ENCODE measurements at regions not wholly inside any gene's neighbourhood (a gene's known extent, or its start where the extent isn't known, plus 50 kb on each side); places are given as distances from the start of the nearest gene placed in this dataset.

DNA sequence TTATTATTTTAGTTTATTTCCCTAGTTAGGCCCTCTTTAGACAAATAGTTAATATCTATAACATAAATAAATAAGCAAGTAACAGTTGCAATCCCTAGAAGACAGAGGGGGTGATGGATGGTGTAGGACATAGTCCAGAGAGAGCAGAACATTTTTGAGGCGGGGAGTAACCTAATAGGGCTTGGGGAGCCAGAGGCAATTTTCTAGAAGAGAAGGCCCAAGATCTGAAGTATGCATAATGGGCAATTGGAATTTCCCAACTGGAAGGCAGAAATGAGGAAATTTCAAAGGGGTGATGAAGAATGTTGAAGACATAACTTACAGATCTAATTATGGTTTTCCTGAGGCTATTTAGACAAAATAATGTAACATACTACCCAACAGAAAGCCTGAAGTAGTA, 525.7 kb downstream of the TUSC7 start:
- in situ Hi-C loops (cut with MboI; ENCODE audit: low sequenced_read_pairs): no loop called here

DNA sequence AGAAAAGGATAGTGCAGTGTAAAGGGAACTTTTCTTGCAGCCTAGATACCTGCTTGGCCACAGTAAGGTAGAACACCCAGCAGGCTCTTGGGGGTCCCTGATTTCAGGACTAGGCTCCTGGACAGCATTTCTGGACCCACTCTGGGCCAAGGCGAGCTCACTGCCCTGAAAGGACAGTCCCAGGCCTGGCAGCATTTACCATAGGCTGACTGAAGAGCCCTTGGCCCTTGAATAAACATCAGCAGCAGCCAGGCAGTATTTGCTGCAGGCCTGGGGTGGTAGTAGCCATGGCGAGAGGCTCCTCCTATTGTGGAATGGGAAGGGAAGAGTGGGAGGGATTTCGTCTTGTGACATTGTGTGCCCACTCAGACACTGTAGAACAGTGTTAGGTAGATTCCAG, 529.2 kb downstream of the TUSC7 start:
- in situ Hi-C loops (cut with MboI; ENCODE audit: low sequenced_read_pairs): no loop called here

DNA sequence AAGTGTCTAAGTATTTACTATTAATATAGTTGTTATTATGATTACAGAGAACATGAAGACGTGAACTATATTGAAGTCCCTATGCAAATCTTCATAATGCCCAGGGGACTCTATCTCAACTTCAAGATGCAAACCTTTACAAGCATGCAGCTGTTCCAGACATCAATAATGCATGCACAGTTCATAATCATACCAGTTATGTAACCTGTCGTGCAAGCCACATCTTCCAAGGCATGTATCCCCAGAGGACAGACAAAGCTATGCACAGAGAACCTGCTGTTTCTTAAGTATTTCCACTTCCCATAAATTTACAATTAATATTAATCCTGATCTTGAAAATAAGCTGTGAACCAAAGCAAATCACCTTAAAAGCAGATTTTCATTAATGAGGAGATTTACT, 534.1 kb downstream of the TUSC7 start:
- in situ Hi-C loops (cut with MboI; ENCODE audit: low sequenced_read_pairs): no loop called here

DNA sequence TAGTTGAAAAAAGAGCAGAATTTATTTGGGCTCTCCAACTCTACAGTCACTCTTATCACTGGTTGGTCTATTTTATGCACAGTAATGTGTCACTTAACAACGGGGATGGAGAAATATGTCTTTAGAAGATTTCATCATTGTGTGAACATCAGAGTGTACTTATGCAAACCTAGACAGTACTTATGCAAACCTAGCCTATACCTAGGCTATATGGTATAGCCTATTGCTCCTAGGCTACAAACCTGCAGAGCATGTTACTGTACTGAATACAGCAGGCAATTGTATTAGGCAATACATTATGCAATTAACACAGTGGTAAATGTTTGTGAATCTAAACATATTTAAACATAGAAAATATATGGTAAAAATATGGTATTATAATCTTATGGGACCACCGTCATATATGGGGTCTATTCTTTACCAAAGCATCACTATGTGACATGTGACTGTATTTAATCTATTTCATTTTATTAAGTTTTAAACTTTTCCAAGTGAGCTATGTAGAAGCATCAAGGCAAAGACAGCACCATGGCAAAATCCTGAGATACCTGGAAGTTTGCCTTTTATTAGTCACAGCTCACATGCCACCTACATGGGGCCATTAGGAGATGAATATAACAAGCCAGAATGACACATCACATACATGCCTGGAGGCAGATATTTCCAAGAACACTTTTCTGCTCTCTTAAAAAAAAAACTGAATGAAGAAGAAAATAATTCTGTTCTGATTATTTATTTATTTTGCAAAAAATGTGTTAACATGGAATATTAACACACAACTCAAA, 537.4 kb downstream of the TUSC7 start:
- in situ Hi-C loops (cut with MboI; ENCODE audit: low sequenced_read_pairs): no loop called here

DNA sequence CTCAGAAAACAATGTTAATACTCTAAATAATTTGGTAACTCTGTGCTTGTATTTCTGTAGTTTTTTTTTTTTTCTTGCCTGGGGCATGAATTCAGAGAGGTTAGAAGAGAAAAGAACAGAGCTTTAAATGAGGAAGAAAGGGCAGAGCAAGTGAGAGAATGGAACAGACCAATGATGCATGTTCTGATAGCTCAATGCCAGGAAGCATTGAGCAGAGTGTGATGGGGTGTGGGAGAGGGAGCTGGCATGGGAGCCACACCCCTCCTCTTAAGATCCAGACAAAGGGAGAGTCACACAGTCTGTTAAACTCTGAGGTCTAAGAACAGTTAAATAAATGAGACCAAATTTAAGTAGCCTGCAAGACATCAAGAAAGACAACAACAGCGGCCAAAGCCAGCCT, 538.6 kb downstream of the TUSC7 start:
- in situ Hi-C loops (cut with MboI; ENCODE audit: low sequenced_read_pairs): no loop called here

DNA sequence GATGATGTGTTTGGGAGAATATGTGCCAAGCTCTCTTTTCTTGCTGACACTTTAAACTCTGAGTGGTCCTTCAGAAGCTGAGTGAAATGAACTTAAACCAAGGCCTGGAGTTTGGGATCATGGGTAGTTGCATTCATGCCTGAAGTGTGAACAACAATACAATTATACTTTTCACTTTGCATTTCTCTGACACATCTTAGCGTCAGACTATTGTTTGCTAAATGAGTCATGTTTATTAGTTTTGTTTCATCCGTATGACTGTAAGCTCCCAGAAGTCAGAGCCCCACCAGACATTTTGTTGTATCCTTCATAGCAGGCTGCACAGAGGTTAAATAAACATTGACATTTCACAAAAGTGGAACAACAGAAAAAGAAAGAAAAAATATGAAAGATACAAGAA, 542.6 kb downstream of the TUSC7 start:
- in situ Hi-C loops (cut with MboI; ENCODE audit: low sequenced_read_pairs): no loop called here

DNA sequence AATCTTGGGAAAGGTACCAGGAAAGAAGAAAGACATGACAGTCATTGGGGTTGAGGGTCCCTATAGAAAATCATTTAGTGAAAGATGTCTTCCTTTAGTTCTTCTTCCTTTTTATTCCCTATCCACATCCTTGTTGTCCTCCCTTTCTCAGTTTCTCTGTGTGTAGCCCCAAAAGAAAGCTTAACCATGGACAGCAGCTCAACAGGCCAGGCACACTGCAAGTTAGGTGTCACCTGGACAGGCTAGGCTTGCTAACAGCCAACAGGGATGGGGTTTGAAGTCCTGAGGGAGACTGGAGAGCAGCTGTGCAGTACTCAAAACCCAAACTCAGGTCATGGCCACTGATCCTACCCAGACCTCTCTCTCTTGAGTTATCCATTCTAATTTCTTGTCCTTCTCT, 543.1 kb downstream of the TUSC7 start:
- in situ Hi-C loops (cut with MboI; ENCODE audit: low sequenced_read_pairs): no loop called here

DNA sequence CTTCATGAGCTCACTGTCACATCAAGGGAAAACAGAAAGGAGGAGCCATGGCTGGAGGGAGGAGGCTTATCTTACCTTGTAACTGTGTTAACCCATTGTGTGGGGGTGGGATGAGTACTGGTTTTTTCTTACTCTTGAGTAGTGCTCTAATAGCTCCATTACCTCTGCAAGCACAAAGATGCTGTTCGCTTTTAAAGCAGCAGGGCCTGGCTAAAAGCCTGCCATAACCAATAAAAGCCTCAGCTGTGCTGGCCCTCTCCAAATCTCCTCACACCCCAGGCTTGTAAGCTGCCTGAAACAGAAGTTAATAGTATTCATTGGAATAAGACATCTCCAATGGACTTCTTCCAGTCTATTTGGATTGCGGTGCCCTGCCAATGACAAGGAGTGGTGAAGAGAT, 544.1 kb downstream of the TUSC7 start:
- in situ Hi-C loops (cut with MboI; ENCODE audit: low sequenced_read_pairs): no loop called here

DNA sequence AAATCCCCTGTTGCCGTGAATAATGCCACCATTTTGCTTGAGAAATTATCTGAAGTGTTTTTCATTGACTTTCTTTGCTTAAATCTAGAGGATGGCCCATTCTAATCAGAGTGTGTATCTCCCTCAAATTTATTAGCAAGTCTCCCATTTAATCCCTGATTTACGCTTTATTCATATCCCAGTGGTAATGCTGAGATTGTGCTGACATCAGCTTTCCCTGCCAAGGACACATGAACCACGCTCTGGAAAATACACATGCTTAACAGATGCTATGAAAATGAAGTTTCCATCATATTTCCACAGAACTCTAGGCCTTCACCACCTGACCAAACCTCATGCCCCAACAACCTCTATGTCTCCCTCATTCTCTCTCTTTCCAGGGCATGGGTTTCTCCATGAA, 545.4 kb downstream of the TUSC7 start:
- in situ Hi-C loops (cut with MboI; ENCODE audit: low sequenced_read_pairs): no loop called here

DNA sequence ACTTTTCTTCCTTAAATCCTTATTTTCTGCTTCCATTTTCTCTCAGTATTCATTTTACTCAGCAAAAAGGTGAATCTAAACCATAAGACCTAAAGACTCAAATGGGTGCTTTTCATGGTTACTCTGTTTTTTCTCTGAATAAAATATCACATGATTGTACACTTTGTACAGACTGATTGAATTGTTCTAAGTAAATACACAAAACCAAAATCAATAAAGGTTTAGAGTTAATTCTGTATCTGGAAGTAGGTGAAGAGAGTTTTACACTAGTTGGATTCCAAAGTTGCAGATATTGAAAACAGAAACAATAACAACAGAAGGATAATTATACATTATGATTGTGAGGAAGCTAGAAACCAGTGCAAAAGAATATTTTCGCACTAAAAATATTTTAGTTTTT, 546.2 kb downstream of the TUSC7 start:
- in situ Hi-C loops (cut with MboI; ENCODE audit: low sequenced_read_pairs): no loop called here

DNA sequence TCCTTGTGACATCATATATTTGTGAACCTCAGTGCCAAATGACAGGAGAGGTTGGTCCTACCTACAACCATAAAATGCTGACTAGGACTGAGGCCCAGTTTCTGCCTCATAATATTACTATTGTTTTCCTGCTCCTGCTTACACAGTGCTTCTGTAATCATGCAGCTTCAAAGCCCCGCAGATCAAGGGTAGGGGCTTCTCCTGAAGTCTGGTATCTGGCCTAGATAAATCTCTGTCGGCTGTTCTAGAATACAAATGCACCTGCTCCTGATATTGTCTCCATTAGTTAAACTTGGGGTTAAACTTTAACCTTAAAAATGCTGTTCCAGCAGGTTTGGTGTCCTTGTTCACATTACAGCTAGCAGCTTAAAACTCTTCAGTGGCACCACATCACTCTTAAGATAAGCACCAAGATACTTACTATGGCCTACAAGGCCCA, 552.4 kb downstream of the TUSC7 start:
- in situ Hi-C loops (cut with MboI; ENCODE audit: low sequenced_read_pairs): no loop called here

DNA sequence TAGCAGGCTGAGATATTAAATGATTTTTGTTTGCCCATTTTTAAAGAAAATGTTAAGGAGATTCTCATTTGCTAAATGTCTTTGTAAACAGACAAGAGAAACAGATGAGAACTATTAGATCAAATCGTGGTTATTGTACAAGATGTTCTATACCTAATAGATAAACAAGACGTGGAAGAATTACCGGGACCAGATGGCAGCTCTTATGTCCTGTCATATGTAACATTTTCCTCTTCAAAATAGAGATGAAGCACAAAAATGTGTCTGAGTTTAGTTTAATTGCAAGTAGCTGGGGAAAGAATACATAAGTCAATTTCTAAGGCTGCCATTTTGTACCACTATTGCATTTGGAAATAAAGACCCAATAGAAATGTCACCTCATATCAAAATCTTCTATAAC, 553.7 kb downstream of the TUSC7 start:
- in situ Hi-C loops (cut with MboI; ENCODE audit: low sequenced_read_pairs): no loop called here

DNA sequence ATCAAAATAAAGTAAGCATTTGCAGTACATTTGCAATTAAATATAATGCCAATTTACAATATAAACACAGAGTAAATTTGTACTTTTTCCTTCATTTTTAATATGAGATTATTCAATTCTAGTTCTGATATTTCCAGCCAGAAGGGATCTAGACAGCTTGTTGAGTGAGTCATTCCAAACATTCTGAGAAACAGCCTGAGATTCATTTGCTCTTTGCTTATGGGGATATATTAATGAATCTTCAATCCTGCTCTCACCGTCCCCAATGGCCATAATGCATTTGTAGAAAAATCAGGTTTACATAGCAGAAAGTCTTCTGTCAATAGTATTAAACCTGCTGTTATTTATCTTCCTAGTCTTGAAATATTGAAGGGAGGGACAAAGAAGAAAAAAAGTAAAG, 554.2 kb downstream of the TUSC7 start:
- in situ Hi-C loops (cut with MboI; ENCODE audit: low sequenced_read_pairs): no loop called here

DNA sequence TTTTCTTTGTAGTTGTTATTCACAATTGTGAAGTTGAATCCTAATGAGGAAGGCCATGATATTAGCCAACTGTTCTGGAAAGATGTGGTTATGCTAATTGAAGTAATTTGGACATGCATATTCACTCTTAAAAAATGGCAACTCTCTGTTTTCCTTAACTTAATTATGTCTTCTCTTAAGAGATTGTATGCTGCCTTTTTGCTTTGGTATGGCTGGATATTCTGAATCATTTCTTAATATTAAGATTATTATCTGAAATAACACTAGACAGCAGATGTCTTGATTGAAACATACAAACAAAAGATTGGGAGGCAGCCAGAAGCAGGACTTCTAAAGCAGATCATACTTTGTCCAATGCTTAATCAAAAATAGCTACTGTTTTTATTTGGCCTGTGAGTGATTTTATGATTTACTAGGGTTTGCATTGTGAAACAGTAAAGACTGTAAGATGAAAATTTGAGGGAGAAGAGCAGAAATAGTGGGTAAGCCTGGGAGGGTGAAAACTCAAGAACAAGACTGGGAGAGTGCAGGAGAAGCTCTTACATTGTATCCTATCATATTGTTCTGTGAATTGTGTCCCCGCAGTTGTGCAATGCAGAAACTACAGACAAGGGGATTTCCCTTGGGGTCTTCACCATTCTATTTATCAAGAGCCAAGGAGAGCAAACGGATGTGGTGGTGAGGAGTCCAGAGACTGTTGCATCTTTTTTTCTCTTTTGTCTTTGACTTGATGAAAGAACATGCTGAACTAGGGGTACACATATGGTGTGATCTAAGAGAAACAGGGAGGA, 554.8 kb downstream of the TUSC7 start:
- in situ Hi-C loops (cut with MboI; ENCODE audit: low sequenced_read_pairs): no loop called here

DNA sequence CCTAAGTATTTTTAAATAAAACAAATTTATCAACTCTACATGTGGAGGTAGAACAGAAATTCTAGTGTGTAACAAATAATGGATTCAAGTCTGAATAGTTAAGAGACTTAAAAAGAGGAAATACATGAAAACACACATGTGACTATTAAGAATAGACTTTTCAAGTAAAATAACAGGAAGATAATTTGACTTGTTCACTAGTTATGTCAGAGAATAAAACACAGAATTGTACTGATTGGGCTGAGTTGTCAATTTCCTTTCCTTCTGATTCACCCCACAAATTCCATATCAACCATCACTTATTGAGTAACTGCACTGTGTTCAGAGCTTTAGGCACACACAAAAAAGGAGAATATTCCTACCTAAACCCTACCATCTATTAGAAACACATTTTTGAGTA, 557.2 kb downstream of the TUSC7 start:
- in situ Hi-C loops (cut with MboI; ENCODE audit: low sequenced_read_pairs): no loop called here

DNA sequence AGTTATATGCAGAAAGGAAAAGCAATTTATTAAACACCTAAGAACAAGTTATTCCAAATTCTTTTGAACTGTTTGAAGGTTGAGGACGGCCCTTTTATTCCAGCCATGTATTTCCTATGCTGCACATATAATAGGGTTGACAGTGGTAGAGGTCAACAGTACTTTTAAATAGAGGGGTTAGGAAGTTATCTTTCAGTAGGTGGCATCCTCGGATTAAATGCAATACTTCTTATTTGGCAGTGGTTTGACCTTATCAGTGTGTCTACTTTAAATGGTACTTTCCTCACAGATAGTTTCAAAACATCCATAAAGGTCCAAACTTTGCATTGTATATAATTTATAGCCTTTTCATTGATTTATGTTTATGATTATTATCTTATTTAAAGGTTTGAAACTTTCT, 558.7 kb downstream of the TUSC7 start:
- in situ Hi-C loops (cut with MboI; ENCODE audit: low sequenced_read_pairs): no loop called here

DNA sequence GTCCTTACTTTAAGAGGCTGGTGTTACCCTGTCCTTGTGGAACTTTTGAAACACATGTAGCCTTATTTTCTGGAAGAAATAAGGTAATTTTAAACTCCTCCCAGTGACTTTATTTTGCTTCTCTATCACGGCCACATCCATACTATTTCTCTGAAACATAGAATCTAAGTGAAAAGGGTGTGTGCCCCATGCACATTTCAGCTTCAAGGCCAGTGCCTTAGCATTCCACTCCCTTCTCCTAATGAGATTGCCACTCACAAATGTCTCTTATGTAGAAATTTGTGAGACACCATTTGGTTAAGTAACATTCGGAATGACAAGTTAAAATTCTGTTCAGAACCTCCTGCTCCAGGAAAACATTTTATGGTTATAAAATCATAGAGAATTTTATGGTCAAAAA, 562.7 kb downstream of the TUSC7 start:
- in situ Hi-C loops (cut with MboI; ENCODE audit: low sequenced_read_pairs): no loop called here

DNA sequence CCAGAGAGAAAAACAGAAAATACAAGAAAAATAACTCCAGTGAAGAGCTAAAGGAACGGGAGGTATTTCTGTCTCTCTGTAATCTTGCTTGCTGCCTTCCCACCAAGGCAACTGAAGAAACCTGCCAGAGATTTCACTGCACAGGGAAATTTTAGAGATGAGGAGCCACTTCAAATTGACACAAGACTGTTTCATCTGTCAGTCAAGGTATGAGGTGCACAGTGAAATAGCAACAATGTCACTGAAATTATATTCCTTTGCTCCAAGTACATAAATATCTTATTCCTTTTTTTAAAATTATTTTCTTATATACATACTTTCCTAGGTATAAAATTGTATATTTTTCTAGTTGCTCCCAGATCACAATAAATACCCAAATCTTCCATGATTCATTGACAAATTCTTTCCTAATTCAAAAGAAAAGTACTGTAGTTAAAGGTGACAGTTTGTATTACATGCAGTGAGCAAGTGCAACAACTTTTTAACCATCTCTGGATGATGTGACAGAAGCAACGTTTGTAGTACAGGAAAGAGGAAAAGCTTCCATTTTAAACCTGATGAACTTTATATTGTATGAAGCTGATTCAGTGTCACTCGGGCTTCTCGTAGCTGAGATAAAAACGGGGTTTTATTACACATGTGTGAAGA, 563.4 kb downstream of the TUSC7 start:
- in situ Hi-C loops (cut with MboI; ENCODE audit: low sequenced_read_pairs): no loop called here

DNA sequence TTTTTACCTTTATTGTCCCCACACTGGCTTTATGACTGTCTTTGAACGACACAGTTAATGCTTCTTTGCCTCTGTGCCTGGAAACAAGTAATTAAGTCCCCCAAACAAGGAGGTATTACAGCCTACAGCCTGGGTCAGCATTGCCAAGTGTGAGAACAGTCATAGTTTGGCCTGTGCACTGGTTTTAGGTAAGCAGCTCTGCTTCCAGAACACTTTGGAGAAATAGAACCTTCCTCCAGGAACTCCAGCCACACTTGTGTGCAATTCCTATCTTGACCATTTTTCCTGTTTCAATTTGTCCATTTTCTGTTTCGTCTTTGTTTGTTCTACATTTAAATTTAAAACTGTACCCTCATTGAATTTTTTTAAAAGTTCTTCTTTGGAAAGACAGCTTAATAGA, 568.2 kb downstream of the TUSC7 start:
- in situ Hi-C loops (cut with MboI; ENCODE audit: low sequenced_read_pairs): no loop called here

DNA sequence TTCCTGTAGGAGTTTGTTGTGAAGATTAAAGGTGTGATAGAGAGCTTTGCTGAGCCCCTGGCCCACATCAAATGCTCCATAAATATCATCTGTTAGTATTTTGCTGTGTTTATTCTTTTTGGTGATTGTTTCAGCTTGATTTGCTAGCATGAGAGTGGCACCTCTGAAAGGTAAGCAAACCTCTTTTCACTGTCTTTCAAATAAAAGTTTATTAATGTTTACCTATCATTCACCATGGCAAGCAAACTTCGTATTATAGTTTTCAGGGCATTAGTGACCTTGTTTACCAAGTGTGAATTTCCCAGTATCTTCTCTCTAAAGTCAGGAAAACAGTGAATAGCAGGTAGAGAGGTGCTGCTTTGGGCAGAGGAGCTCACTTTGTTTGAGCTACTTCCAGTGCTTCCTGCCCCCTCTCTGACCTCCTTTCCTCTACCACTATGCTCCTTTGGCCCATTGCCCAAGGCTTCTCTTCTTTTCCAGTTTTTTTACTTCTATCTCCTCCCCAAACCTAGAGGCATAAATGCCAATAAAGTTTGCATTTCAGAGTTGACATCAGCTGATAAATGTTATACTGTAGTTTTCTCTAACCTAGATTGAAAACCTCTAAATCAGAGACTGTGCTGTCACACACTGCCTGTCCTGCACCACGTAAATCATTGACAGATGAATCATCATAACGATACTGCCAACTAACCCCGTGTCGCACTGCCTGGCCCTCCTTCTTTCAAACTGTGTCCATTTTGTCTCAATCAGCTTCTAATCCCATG, 569.0 kb downstream of the TUSC7 start:
- in situ Hi-C loops (cut with MboI; ENCODE audit: low sequenced_read_pairs): no loop called here

DNA sequence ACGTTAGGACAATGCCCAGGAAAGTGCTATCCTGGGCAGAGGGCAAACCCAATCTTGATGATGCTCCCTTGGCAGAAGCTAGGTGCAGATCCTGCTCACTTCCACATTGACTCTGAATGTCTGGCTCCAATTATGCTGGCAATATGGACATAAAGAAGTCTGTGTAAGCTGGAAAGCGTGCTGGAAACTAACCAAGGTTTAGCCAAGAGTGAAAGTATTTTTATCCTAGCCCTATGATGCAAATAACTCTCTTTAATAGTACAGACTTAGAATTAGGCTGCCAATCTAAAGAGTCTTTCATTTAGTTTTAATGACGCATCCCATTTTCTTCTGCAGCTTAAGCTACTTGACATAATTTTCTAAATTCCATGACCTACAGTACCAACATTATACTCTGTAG, 571.8 kb downstream of the TUSC7 start:
- in situ Hi-C loops (cut with MboI; ENCODE audit: low sequenced_read_pairs): no loop called here
